ENCODE measurements at regions not wholly inside any gene's neighbourhood (a gene's known extent, or its start where the extent isn't known, plus 50 kb on each side); places are given as distances from the start of the nearest gene placed in this dataset.

- H3K9ac ChIP-seq (ENCODE audit: low read length), result no peak overlapping the region
- H2BK12ac ChIP-seq (ENCODE audit: low read length in 2 of 2), result no peak overlapping the region
- no peak overlapping the region for H2BK120ac ChIP-seq (ENCODE audit: low read depth, low read length)
- H3K36me3 ChIP-seq (ENCODE audit: control insufficient read depth in 1 of 2, insufficient read depth in 2 of 2, low read depth in 1 of 2, low read length in 2 of 2), result no peaks in the 10 kb centered on the region
- no peak overlapping the region for H3K4ac ChIP-seq (ENCODE audit: low read depth in 1 of 2, low read length in 2 of 2)
- no peaks in the 10 kb centered on the region for H3K9me3 ChIP-seq (ENCODE audit: control insufficient read depth, low read length)
- WGBS, result 0% methylated on average over 2 of the region's 2 CpGs
- no peak overlapping the region for H2AK5ac ChIP-seq (ENCODE audit: low read length, severe bottlenecking)
- no peaks in the 10 kb centered on the region for H3K27me3 ChIP-seq (ENCODE audit: control insufficient read depth in 1 of 2, insufficient read depth in 1 of 2, low read length in 2 of 2)
- no peaks in the 10 kb centered on the region for H3K79me1 ChIP-seq (replicated peaks; ENCODE audit: low read length, poor library complexity, severe bottlenecking)
- no peak overlapping the region for H4K91ac ChIP-seq (ENCODE audit: low read length)
- H3K4me3 ChIP-seq (ENCODE audit: insufficient read depth in 1 of 2, low read depth in 1 of 2, low read length in 2 of 2), result no peak overlapping the region
- no peak overlapping the region for H4K8ac ChIP-seq (ENCODE audit: low read length)
- no peak overlapping the region for H3K27ac ChIP-seq (ENCODE audit: low read length, poor library complexity, severe bottlenecking)
- H2BK15ac ChIP-seq (ENCODE audit: low read depth, poor library complexity, severe bottlenecking), result no peak overlapping the region
- no peak overlapping the region for H2AFZ ChIP-seq (ENCODE audit: low read depth, low read length)
- no peak overlapping the region for H2BK5ac ChIP-seq (ENCODE audit: low read depth, low read length, poor library complexity, severe bottlenecking)
- no peaks in the 10 kb centered on the region for H3K4me1 ChIP-seq (ENCODE audit: control insufficient read depth, insufficient read depth, low read depth, low read length)
- H3K4me2 ChIP-seq (ENCODE audit: low read length, poor library complexity, severe bottlenecking), result no peak overlapping the region
- H3K23ac ChIP-seq (ENCODE audit: low read length in 2 of 2), result no peak overlapping the region
- peak; percentile 82 for DNase-seq
- no peak overlapping the region for H3K18ac ChIP-seq (ENCODE audit: low read depth in 1 of 2, low read length in 2 of 2)
- H3K14ac ChIP-seq (ENCODE audit: low read length in 2 of 2), result no peak overlapping the region
Observed at GRCh38 chr9:29439961-29440360, 1866.7 kb upstream of the C9orf72 start.

GRCh38 chr9:29440449-29440848, 1867.2 kb upstream of the C9orf72 start:
- no peak overlapping the region for H4K91ac ChIP-seq (ENCODE audit: low read length)
- DNase-seq, result peak; percentile 48
- H2AFZ ChIP-seq (ENCODE audit: low read depth, low read length), result no peak overlapping the region
- no peak overlapping the region for H2BK12ac ChIP-seq (ENCODE audit: low read length in 2 of 2)
- H3K18ac ChIP-seq (ENCODE audit: low read depth in 1 of 2, low read length in 2 of 2), result no peak overlapping the region
- H3K79me1 ChIP-seq (replicated peaks; ENCODE audit: low read length, poor library complexity, severe bottlenecking), result no peaks in the 10 kb centered on the region
- no peak overlapping the region for H3K27ac ChIP-seq (ENCODE audit: low read length, poor library complexity, severe bottlenecking)
- no peak overlapping the region for H3K4ac ChIP-seq (ENCODE audit: low read depth in 1 of 2, low read length in 2 of 2)
- H4K8ac ChIP-seq (ENCODE audit: low read length), result no peak overlapping the region
- H3K9ac ChIP-seq (ENCODE audit: low read length), result no peak overlapping the region
- no peaks in the 10 kb centered on the region for H3K9me3 ChIP-seq (ENCODE audit: control insufficient read depth, low read length)
- H3K14ac ChIP-seq (ENCODE audit: low read length in 2 of 2), result no peak overlapping the region
- no peaks in the 10 kb centered on the region for H3K36me3 ChIP-seq (ENCODE audit: control insufficient read depth in 1 of 2, insufficient read depth in 2 of 2, low read depth in 1 of 2, low read length in 2 of 2)
- WGBS, result 35% methylated on average over 4 of the region's 4 CpGs
- H3K4me1 ChIP-seq (ENCODE audit: control insufficient read depth, insufficient read depth, low read depth, low read length), result no peaks in the 10 kb centered on the region
- no peak overlapping the region for H2BK120ac ChIP-seq (ENCODE audit: low read depth, low read length)
- H2BK15ac ChIP-seq (ENCODE audit: low read depth, poor library complexity, severe bottlenecking), result no peak overlapping the region
- H3K23ac ChIP-seq (ENCODE audit: low read length in 2 of 2), result no peak overlapping the region
- no peaks in the 10 kb centered on the region for H3K27me3 ChIP-seq (ENCODE audit: control insufficient read depth in 1 of 2, insufficient read depth in 1 of 2, low read length in 2 of 2)
- no peak overlapping the region for H3K4me2 ChIP-seq (ENCODE audit: low read length, poor library complexity, severe bottlenecking)
- no peak overlapping the region for H2BK5ac ChIP-seq (ENCODE audit: low read depth, low read length, poor library complexity, severe bottlenecking)
- no peak overlapping the region for H2AK5ac ChIP-seq (ENCODE audit: low read length, severe bottlenecking)
- no peak overlapping the region for H3K4me3 ChIP-seq (ENCODE audit: insufficient read depth in 1 of 2, low read depth in 1 of 2, low read length in 2 of 2)

DNA sequence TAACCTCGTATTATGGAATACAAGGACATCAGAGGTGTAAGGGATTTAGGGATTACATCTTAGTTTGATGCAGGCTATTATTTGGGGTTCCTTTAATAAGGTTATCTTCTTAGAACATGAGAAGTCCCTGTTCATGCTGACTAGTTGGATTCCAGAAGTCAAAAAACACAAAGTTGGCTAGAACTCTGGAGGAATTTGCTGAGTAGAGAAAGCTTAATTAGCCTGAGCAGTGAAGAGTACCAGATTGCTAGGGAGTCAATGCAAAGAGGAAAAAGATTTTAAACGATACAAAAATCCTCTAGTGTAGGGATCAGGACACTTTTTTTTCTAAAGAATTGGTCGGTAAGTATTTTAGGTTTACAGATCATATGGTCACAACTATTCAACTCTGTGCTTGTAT, 1872.5 kb upstream of the C9orf72 start:
- Histone ChIP-seq H3K79me1 (replicated peaks; ENCODE audit: low read length, poor library complexity, severe bottlenecking) (no peaks in the 10 kb centered on the region), H3K9ac (ENCODE audit: low read length) (no peak overlapping the region), H3K14ac (ENCODE audit: low read length in 2 of 2) (no peak overlapping the region), H4K91ac (ENCODE audit: low read length) (no peak overlapping the region), H3K27me3 (ENCODE audit: control insufficient read depth in 1 of 2, insufficient read depth in 1 of 2, low read length in 2 of 2) (no peaks in the 10 kb centered on the region), H3K23ac (ENCODE audit: low read length in 2 of 2) (no peak overlapping the region), H3K4me3 (ENCODE audit: insufficient read depth in 1 of 2, low read depth in 1 of 2, low read length in 2 of 2) (no peak overlapping the region), H2BK12ac (ENCODE audit: low read length in 2 of 2) (no peak overlapping the region), H2BK15ac (ENCODE audit: low read depth, poor library complexity, severe bottlenecking) (no peak overlapping the region), H2AK5ac (ENCODE audit: low read length, severe bottlenecking) (no peak overlapping the region), H2BK5ac (ENCODE audit: low read depth, low read length, poor library complexity, severe bottlenecking) (no peak overlapping the region), H3K36me3 (ENCODE audit: control insufficient read depth in 1 of 2, insufficient read depth in 2 of 2, low read depth in 1 of 2, low read length in 2 of 2) (no peaks in the 10 kb centered on the region), H3K4ac (ENCODE audit: low read depth in 1 of 2, low read length in 2 of 2) (no peak overlapping the region), H3K9me3 (ENCODE audit: control insufficient read depth, low read length) (no peaks in the 10 kb centered on the region), H2BK120ac (ENCODE audit: low read depth, low read length) (no peak overlapping the region), H4K8ac (ENCODE audit: low read length) (no peak overlapping the region), H3K4me1 (ENCODE audit: control insufficient read depth, insufficient read depth, low read depth, low read length) (no peaks in the 10 kb centered on the region), H2AFZ (ENCODE audit: low read depth, low read length) (no peak overlapping the region), H3K27ac (ENCODE audit: low read length, poor library complexity, severe bottlenecking) (no peak overlapping the region), H3K4me2 (ENCODE audit: low read length, poor library complexity, severe bottlenecking) (no peak overlapping the region), H3K18ac (ENCODE audit: low read depth in 1 of 2, low read length in 2 of 2) (no peak overlapping the region)
- WGBS, result 93% methylated on average over 3 of the region's 3 CpGs
- DNase-seq, result no peak

DNA sequence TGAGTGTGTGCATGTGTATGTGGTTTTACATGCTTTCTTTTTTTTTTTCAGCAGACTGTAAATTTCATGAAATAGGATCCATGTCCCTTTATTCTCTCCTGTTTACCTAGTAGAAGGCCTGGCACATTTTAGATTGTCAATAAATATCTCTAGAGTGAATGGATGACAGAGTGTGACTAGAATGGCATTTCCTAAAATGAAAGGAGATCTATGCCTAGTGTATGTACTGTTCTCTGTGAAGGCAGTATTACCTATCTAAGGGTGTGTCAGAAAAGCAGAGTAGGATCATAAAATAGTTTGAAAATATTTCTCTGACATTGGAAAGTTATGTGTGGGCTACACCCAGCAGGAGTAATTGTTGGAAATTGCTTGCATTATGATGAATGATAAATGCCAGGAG, 1876.0 kb upstream of the C9orf72 start:
- no peaks in the 10 kb centered on the region for H3K36me3 ChIP-seq (ENCODE audit: control insufficient read depth in 1 of 2, insufficient read depth in 2 of 2, low read depth in 1 of 2, low read length in 2 of 2)
- no peaks in the 10 kb centered on the region for H3K79me1 ChIP-seq (replicated peaks; ENCODE audit: low read length, poor library complexity, severe bottlenecking)
- H3K14ac ChIP-seq (ENCODE audit: low read length in 2 of 2), result no peak overlapping the region
- H3K27ac ChIP-seq (ENCODE audit: low read length, poor library complexity, severe bottlenecking), result no peak overlapping the region
- no peak overlapping the region for H3K4ac ChIP-seq (ENCODE audit: low read depth in 1 of 2, low read length in 2 of 2)
- no peaks in the 10 kb centered on the region for H3K4me1 ChIP-seq (ENCODE audit: control insufficient read depth, insufficient read depth, low read depth, low read length)
- H3K4me3 ChIP-seq (ENCODE audit: insufficient read depth in 1 of 2, low read depth in 1 of 2, low read length in 2 of 2), result no peak overlapping the region
- no peak overlapping the region for H2AFZ ChIP-seq (ENCODE audit: low read depth, low read length)
- no peak overlapping the region for H2BK5ac ChIP-seq (ENCODE audit: low read depth, low read length, poor library complexity, severe bottlenecking)
- no peak overlapping the region for H4K8ac ChIP-seq (ENCODE audit: low read length)
- no peak overlapping the region for H3K23ac ChIP-seq (ENCODE audit: low read length in 2 of 2)
- H2BK12ac ChIP-seq (ENCODE audit: low read length in 2 of 2), result no peak overlapping the region
- no peak overlapping the region for H3K4me2 ChIP-seq (ENCODE audit: low read length, poor library complexity, severe bottlenecking)
- no peak overlapping the region for H3K18ac ChIP-seq (ENCODE audit: low read depth in 1 of 2, low read length in 2 of 2)
- no peak overlapping the region for H2BK120ac ChIP-seq (ENCODE audit: low read depth, low read length)
- H4K91ac ChIP-seq (ENCODE audit: low read length), result no peak overlapping the region
- H2AK5ac ChIP-seq (ENCODE audit: low read length, severe bottlenecking), result no peak overlapping the region
- no peaks in the 10 kb centered on the region for H3K27me3 ChIP-seq (ENCODE audit: control insufficient read depth in 1 of 2, insufficient read depth in 1 of 2, low read length in 2 of 2)
- H2BK15ac ChIP-seq (ENCODE audit: low read depth, poor library complexity, severe bottlenecking), result no peak overlapping the region
- no peak overlapping the region for H3K9ac ChIP-seq (ENCODE audit: low read length)
- no peak for DNase-seq
- no peaks in the 10 kb centered on the region for H3K9me3 ChIP-seq (ENCODE audit: control insufficient read depth, low read length)
